RKO (cell line): ENCODE measurements at regions not wholly inside any gene's neighbourhood (a gene's known extent, or its start where the extent isn't known, plus 50 kb on each side); places are given as distances from the start of the nearest gene placed in this dataset.
A peak's percentile ranks its signal among the peaks of the same experiment; 100 is the strongest.
"Not testable (repeated sequence)": the region's sequence is repeated elsewhere in the genome, so short reads cannot be mapped to it uniquely, and the experiment has no call there.

ENCODE experiments used
- DNase-seq: peaks from one replicate; pipeline ENCODE4 v3.0.0-alpha.2; 2016; ENCODE audit warnings: low spot score

DNA sequence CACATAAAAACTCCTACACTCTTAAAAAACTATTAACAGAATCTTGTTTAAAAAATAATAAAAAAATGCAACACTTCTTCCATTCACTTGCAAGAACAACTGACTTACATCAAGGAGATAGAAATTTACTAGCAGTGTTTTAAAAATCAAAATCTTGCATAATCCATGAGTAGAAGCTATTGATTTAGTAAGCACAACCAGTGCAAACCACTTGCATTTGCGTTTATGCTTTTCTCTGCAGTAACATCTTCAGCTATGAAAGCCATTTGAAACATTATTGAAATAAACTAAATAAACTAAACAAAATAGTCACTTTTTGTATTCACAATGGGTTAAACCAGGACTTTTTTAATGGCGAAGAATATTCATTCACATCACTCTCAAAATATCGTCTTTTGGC lies 389.2 kb upstream of the EMCN start:
- no peak for DNase-seq

DNA sequence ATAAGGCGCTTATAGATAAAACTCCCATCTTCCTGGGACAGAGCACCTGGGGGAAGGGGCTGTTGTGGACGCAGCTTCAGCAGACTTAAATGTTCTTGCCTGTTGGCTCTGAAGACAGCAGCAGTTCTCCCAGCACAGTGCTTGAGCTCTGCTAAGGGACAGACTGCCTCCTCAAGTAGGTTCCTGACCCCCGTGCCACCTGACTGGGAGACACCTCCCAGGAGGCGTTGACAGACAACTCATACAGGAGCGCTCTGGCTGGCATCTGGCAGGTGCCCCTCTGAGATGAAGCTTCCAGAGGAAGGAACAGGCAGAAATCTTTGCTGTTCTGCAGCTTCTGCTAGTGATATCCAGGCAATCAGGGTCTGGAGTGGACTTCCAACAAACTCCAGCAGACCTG lies 383.1 kb upstream of the EMCN start:
- not testable (repeated sequence) for DNase-seq

DNA sequence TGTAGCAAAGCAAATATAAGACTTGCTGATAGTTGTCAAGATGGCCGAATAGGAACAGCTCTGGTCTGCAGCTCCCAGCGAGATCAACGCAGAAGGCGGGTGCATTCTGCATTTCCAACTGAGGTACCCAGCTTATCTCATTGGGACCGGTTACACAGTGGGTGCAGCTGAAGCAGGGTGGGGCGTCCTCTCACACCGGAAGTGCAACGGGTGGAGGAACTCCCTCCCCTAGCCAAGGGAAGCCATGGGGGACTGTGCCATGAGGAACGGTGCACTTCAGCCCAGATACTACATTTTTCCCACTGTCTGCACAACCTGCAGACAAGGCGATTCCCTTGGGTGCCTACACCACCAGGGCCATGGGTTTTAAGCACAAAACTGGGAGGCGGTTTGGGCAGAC lies 382.3 kb upstream of the EMCN start:
- DNase-seq: no peak

DNA sequence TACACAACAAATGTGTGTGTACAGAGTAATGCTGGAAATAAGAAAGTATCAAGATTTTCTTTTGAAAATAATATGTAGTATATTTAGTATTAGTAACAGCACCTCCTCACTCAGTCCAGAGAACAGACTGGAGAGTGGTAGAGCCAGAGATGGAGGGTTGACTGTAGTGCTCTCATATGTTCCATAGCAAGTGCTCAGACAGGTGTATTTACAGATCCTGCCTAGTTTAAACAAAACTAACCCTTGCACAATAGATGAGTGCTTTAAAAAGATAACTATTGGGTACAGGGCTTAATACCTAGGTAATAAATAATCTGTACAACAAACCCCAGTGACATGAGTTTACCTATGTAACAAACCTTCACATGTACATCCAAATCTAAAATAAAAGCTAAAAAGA lies 381.0 kb upstream of the EMCN start:
- no peak for DNase-seq

DNA sequence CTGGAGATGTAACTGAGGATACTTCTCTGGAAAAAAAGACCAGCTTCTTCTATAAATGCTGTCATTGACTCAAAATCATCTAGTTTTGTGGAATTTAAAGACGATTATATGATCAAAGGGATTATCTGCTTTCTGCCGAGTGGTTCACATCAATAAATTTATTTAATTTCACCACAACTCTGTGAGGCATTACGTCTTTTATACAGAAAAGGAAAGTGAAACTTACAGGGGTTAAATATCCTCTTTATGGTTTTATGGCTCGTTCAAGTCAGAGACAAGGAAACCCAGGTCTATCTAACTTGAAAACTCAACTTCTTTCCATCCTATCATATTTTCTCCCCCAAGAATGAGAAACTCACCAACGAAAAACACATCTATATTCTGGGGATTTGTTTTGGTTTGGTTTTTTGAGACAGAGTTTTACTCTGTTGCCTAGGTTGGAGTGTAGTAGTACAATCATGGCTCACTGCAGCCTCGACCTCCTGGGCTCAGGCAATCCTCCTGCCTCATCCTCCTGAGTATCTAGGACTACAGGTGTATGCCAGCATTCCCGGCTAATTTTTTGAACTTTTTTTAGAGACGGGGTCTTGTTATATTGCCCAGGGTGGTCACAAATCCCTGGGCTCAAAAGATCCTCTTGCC lies 377.9 kb upstream of the EMCN start:
- DNase-seq: no peak

DNA sequence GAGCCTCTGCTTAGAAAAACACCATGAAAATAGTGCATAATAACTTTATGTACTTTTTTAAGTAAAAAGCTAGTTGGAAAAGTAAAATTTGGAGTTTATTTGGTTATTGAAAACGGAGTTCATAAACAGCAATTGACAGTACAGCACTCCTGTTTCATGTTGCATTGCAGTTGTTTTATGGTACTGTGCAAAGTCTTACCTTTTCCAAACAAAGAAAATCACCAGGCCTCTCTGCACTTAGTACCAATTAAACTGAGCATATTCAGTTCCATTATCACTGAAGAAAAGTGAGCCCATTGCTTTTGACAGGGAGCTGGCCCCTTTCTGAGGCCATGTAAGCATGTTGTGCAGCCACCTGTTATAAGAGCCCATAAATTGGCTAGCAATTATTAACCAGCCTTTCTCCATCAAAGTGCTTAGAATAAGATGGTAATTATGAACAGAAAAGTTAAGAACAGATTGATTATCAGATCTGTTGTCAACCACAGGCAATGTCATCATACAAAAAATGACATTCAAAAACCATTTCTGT lies 376.6 kb upstream of the EMCN start:
- no peak for DNase-seq

DNA sequence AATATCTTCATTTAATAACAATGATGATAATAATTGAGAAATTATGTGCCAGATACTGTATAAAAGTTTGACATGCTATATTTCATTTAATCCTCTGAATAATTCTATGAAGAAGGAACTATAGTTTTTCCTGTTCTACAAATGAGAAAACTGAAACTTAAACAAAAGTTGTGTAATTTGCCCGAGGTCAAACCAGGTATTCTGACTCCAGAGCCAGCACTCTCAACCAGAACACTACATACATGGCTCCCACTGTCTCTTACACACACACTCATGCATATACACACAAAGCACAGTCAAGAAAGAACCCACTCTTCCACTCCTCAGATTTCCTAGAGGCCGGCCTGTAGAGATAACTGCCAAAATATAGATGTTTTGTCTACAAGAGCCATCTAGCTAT lies 374.0 kb upstream of the EMCN start:
- DNase-seq: no peak

DNA sequence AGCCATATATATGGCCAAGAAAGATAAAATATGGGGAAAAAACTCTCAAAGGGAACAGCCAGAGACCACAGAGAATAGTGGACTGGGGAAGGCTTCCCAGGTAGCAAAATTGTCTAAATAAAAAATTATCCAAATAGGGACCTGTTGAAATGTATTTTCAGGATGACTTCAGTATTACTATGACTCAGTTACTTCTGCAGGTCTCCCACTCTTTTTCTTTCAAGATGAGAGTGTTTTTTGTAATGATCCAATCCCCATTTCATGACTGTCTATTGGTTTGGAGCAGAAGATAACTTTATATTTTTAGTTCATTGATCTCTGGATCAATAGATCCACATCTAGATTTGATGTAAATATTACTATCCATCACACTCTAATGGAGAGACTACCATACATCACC lies 372.1 kb upstream of the EMCN start:
- DNase-seq: no peak

DNA sequence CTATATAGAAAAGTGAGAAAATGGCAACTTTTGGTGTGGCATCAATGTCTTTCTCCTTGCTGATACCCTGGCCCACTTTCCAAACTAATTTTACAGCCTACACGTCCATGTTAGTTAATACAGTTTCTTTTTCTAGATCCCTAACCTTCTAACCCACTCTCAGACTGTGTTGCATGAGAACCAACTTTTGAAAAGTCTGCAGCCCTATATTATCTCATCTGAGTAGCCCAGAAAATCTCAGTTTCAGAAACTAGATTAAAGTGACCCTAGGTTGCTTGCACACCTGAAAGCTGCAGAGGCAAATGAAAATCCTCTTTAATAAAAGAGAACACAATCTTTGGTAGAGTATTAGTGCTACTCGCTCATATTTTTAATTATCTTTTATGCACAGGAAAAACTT lies 371.6 kb upstream of the EMCN start:
- no peak for DNase-seq

DNA sequence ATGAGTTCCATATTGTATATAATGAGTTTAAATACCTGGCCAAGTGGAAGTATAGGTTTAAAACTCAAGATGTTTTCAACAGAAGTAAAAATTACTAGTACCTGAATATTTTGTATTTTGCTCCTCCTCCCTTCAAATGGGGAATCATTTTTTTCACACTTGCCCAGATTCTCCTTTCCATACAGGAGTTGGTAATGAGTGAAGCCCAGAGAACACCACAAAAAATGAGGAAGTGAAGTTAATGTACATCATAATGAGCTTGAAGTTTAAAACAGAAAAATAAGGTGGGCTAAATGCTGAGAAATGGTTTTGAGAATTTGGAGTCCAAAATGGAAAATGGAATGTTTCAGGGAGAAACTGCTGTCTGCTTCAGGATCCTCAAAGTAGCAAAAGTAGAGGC lies 364.8 kb upstream of the EMCN start:
- DNase-seq: no peak

DNA sequence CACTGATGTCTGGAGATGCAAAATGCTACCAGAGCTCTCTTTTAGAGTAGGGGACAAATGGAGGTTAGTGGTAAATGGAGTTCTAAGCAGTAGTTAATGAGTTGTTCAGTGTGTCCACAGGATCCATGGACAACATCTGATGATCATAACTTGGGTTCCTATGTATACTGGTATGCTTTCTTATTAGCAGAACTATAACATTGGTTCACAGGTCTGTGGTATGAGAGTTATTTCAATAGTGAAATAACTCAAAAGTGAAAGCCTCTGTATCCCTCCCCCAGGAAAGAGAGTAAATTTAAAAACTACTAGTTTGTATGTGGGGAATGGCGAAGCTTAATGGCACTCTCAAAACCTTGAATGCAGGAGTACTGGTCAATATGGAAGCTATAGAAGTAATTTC lies 363.5 kb upstream of the EMCN start:
- no peak for DNase-seq

DNA sequence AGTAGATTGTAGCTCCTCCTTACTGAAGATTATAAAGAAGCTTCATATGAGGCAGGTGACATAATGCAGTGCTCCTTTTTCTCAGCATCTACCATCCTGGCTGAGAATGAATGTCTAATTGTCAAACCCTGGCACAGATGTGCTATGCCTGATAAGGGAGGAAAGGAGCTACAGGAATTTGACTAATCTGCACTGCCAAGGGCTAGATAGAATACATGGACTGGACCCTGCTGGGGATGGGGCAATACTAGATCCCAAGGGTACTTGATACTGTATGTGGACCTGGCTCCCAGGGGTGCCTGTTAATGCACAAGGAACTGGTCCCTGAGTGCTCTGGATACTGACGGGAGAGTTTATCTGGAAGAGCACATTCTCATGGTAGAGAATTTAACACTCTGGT lies 362.2 kb upstream of the EMCN start:
- no peak for DNase-seq

DNA sequence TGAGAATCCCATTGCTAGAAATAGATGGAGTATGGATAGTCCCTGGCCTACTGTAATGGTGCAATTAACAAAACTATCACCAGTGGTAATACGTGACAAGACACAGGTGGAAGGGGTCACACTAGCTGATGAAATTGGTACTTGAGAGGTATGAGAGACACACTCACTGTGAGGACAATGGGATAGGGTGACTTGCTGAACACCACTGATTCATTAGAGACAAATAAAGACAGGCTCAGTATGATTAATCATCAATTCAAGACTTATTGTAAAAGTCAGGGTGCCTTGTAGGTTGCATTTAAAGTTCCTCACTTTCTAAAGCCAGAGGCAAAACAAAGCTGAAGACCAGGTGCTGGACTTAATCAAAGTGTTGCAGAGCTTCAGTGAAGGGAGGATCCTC lies 361.6 kb upstream of the EMCN start:
- DNase-seq: no peak

DNA sequence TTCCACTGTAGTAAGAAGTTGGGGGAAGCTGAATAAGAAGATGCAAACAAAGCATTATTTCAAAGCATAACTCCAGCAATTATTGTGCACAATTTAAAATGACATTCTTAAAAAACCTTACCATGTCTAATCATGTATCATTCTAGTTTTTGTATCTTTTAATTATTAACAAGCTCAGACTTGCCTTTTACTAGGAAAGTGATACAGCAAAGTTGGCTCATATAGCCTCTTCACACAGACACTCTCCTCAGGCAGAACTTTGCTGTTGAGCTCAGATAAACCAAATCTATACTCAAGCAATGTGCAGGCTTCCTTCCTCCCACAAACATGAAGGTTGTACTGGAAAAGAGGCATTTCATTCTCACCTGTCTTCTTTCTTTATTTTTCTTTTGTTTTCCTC lies 358.7 kb upstream of the EMCN start:
- no peak for DNase-seq

DNA sequence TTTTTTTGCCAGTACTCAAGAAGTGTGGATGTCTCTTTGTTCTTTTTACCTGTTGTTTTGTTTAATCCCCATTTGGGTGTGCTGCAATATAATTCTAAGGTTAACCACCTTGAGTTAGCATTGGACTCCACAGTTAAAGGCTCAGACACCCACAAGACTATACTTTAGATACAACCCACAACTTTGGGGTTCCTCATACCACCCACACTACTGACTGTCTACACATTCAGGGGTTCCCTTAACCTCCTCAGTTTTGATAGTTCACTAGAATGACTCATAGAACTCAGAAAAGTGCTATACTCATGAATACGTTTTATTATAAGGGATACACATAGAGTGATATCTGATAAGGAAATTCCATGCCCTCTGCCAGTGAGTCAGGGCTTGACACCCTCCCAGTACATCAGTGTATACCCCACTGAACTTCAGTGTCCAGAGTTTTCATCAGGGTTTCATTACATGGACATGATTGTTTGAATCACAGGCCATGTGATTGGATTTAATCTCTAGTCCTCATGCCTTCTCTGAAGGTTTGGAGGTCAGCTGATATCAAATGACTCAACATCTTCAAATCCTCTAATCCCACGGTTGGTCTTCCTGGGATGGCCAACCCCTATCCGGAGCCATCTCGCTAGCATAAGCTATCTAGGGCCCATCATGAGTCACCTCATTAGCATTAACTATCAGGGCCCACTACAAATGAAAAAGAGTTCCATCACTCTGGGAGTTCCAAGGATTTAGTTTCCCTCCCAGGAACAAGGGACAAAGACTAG lies 357.7 kb upstream of the EMCN start:
- DNase-seq: no peak

DNA sequence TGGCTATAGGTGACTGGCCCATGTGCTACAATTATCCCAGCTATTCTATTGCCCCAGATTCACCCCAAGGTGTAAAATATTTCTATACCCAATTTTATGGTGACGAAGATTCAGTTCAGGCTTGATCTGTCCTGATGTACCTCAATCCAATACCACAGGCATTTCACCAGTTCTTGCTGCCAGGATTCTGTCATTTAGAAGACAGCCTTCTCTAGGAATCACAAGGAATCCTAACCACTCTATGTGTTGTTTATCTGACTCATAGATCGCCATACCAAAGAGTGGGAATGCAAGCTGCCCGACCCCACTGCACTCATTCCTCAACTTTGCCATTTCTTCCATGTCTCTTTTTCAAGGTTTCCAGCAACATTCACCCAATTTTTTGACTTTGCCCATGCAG lies 355.0 kb upstream of the EMCN start:
- DNase-seq: no peak

DNA sequence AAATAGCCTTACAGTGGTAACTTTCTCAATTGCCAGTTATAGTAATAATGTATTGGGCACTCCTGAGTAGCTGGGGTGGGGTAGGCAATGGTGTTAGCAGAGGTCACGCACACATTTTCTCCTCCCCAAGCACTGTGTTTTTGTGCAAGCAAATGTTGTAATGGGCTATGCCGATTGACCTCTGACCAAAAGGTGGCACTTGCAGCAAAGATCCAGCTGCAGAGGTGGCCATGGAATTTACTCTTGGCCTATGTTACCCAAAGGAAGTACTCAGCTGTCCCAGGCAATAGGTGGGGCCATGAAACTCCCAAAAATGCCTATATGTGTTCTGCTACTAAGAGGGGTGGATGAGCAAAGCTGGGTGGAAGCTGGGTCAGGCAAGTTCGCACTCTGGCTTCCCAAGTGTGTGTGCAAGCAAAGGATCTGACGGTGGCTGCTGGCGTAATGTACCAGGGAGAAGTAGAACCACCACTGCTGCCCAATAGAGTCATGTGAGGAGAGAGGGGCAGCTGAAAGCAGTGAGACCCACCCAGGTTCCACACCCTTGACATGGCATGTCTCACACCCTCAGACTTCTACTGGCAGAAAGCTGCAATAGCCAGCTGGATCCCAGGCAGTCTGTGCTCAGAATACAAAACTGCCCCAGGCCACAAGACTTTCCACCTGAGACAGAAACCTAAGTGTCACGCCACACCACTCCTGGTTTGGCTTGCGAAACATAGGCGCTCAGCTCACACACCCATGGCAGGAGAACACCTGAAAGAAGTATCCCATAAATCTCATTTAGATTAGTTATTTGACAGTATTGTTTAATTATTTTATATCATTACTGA lies 353.3 kb upstream of the EMCN start:
- DNase-seq: no peak

DNA sequence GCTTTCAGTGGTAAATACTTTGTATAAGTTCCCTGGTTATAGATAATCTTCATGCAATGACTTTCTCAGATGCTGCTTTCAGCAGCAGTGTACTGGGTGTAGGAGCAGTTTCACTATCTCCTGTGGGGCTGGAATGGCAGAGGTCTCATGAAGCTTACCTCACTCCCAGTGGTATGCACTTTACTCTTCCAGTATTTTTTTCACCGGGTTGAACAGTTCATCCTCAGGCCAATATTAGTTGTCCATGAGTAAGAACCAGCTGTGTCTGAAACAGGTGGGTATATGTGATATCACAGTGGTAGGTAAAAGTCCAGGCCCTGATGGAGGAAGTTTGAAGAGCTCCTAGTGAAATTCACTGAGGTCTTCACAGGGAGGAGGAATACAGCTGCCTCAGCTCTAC lies 351.5 kb upstream of the EMCN start:
- DNase-seq: no peak

DNA sequence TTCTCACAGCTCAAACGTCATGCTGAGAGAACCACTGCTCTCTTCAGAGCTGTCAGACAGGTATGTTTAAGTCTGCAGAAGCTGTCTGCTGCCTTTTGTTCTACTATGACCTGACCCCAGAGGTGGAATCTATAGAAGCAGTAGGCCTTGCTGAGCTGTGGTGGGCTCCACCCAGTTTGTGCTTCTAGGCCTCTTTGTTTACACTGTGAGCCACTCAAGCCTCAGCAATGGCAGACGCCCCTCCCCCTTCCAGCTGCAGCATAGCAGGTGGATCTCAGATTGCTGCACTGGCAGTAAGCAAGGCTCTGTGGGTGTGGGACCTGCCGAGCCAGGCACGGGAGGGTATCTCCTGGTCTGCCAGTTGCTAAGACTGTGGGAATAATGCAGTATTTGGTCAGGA lies 350.5 kb upstream of the EMCN start:
- not testable (repeated sequence) for DNase-seq

DNA sequence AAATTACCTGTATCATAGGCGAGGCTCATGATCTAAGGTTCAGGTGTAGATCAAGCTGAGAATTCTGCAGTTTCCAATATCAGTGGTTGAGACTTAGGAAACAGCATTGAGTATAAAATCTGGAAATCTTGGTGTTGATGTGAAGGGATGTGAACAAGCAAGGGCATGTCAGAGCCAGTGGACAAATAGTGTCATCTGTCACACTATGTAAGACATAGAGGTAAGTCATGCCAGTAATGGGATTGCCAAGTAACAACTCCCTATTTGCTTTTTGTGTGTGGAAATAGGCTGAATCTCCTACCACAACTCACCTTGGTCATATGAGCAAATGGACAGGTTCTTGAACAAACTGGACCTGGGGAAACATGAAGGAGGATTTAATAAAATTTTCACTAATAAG lies 334.5 kb upstream of the EMCN start:
- no peak for DNase-seq

DNA sequence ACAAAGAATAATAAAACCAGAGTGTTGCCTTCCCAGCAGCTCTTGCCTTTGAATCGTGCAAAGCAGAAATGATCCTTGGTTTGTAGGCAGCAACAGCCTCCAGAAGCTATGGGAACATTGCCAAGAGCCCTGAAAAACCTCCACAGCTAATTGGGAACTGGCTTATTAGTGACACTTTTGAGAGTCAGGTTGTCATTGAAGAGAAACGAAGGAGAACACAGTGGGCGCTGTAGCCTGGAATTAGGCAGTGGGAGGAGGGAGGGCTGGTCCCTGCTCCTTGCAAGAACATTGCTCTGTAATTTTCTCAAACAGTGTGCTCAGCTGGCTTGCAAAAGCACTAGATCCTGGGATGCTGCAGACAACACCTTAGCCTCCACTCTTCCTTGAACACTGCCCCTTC lies 331.5 kb upstream of the EMCN start:
- no peak for DNase-seq

DNA sequence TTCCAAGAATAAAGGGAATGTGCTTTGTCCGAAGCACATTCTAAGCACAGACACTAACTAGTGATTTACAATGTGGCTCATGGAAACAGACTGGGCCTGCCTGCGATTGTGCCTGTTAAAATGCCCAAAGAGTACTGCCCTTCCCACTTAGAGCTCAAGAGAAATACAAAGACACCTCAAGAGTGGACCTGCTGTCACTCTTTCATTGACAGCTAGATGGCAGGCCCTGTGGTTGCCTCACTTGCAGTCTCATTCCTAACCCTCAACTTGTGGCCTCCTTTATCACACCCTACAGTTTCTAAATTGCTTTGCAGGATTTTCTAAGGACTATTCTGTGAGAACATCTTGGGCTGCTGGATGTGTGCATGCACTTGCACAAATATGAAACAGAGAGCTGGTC lies 331.0 kb upstream of the EMCN start:
- peak; percentile 40 for DNase-seq

DNA sequence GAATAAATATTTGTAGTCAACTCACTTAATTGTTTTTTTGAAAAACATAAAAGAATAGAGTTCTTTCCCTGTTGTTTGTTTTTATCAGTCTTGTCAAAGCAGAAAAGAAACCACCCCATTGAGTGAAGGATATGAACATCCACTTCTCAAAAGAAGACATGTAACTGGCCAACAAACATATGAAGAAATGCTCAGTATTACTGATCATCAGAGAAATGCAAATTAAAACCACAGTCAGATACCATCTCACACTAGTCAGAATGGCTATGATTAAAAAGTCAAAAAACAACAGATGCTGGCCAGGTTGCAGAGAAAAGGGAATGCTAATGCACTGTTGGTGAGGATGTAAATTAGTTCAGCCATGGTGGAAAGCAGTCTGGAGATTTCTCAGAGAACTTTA lies 326.1 kb upstream of the EMCN start:
- no peak for DNase-seq
